Upper lobe of left lung (tissue), 6 donors: ENCODE measurements at regions not wholly inside any gene's neighbourhood (a gene's known extent, or its start where the extent isn't known, plus 50 kb on each side); places are given as distances from the start of the nearest gene placed in this dataset.

Experiments
- ATAC-seq, 2 donors: fragments of 200-7000 bp; cut with Tn5 transposase; one replicate each; pipeline ENCODE4 v1.9.1; 2022; ENCODE audit warnings: mild to moderate bottlenecking in 2 of 2, moderate library complexity in 2 of 2; ENCODE audit not compliant: low FRiP score in 2 of 2
- DNase-seq, 2 donors: peaks; one replicate each; pipeline ENCODE4 v3.0.0-alpha.2; 2019 to 2020
- H3K27ac ChIP-seq, 4 donors: fragments of 200-600 bp; sonication (generic); one replicate each; pipeline ENCODE4 v1.5.1; 2016 to 2019
- H3K27me3 ChIP-seq, 4 donors: fragments of 200-600 bp; sonication (generic); one replicate each; pipeline ENCODE4 v1.5.1; 2017 to 2019
- H3K36me3 ChIP-seq, 4 donors: fragments of 200-600 bp; sonication (generic); one replicate each; pipeline ENCODE4 v1.5.1; 2016 to 2019
- H3K4me1 ChIP-seq, 4 donors: fragments of 200-600 bp; sonication (generic); one replicate each; pipeline ENCODE4 v1.5.1; 2018 to 2019
- H3K4me3 ChIP-seq, 4 donors: fragments of 200-600 bp; sonication (generic); one replicate each; pipeline ENCODE4 v1.5.1; 2017 to 2019; ENCODE audit warnings: mild to moderate bottlenecking in 2 of 4, moderate library complexity in 1 of 4
- H3K9me3 ChIP-seq, 4 donors: fragments of 200-600 bp; sonication (generic); one replicate each; pipeline ENCODE4 v1.5.1; 2018 to 2019
- CTCF ChIP-seq, 6 experiments: fragments of 450-650 bp in 4 of 6; fragments of 200-600 bp in 2 of 6; sonication (generic) in 2 of 6; IDR thresholded peaks; one replicate each; pipeline ENCODE4 v1.5.1; 2016 to 2019; ENCODE audit warnings: antibody characterized with exemption in 6 of 6
- EP300 ChIP-seq, 4 donors: sonication (generic); formaldehyde crosslinking; IDR thresholded peaks; one replicate each; pipeline ENCODE4 v1.5.1; 2017; ENCODE audit warnings: antibody characterized with exemption in 4 of 4, control low read depth in 2 of 4
- POLR2A ChIP-seq, 4 donors: fragments of 450-650 bp; IDR thresholded peaks; one replicate each; pipeline ENCODE4 v1.5.1; 2016 to 2017; ENCODE audit warnings: antibody characterized with exemption in 4 of 4, mild to moderate bottlenecking in 2 of 4
- POLR2AphosphoS5 ChIP-seq, 2 donors: sonication (generic); formaldehyde crosslinking; IDR thresholded peaks; one replicate each; pipeline ENCODE4 v1.5.1; 2017; ENCODE audit warnings: antibody characterized with exemption in 2 of 2
- WGBS, 2 donors: methylation state at CpG; one replicate each; pipeline ENCODE4 v1.1.5; 2017 to 2018; 5-methylcytosine and 5-hydroxymethylcytosine counted together
- small RNA-seq, 4 donors: library from RNA; depleted of rRNA; stranded (forward); fragments of <200 nt; gene quantifications; one replicate each; pipeline ENCODE3, GENCODE V24; 2016
- donor health status: DM: no; HTN: no; CAD: no; lungs with moderate emphysema.
- donor health status: DM: no; HTN: yes; CAD: no; lungs with severe emphysema.

- DNase-seq: peak in 1 of 2 donors; percentile 79
- WGBS, 2 donors: 4 to 16% methylated on average over 16 to 25 of the region's 36 CpGs
- ATAC-seq: peak; percentile 5 to 39
Measured at GRCh38 chr15:31974855-31975829, 55.2 kb upstream of the CHRNA7 start.

GRCh38 chr15:31975830-31976229 lies 54.5 kb upstream of the CHRNA7 start:
- 90% methylated on average over 9 of the region's 9 CpGs; no CpG with 5 or more reads in 1 of the 2 donors for WGBS, 2 donors
- H3K4me1 ChIP-seq: peaks cover 5 to 10% (median 9%) of the 10 kb centered on the region in 4 donors
- DNase-seq (no peak), ATAC-seq (no peak)
- H3K27me3 ChIP-seq: no peaks in the 10 kb centered on the region
- H3K36me3 ChIP-seq: no peaks in the 10 kb centered on the region
- no peak overlapping the region for H3K4me3 ChIP-seq
- H3K27ac ChIP-seq: no peak overlapping the region
- TF ChIP-seq POLR2AphosphoS5 (IDR thresholded peaks at IDR 0.05): no peak
- no peak for TF ChIP-seq CTCF (IDR thresholded peaks at IDR 0.05)
- no peak for TF ChIP-seq POLR2A (IDR thresholded peaks at IDR 0.05)
- TF ChIP-seq EP300 (IDR thresholded peaks at IDR 0.05): no peak
- H3K9me3 ChIP-seq: no peaks in the 10 kb centered on the region

More at GRCh38 chr15:31974855-31975829, 55.2 kb upstream of the CHRNA7 start:
- H3K4me1 ChIP-seq: peaks cover 5 to 10% (median 9%) of the 10 kb centered on the region in 4 donors
- H3K27me3 ChIP-seq: no peaks in the 10 kb centered on the region
- H3K27ac ChIP-seq: no peak overlapping the region
- H3K9me3 ChIP-seq: no peaks in the 10 kb centered on the region
- H3K36me3 ChIP-seq: no peaks in the 10 kb centered on the region
- TF ChIP-seq POLR2AphosphoS5 (IDR thresholded peaks at IDR 0.05) (no peak), CTCF (IDR thresholded peaks at IDR 0.05) (peak in 5 of 6 experiments; percentile 36 to 51 (median 38)), EP300 (IDR thresholded peaks at IDR 0.05) (no peak), POLR2A (IDR thresholded peaks at IDR 0.05) (no peak)
- peak overlapping the region in 2 of 4 donors; percentile 15 to 17 for H3K4me3 ChIP-seq

DNA sequence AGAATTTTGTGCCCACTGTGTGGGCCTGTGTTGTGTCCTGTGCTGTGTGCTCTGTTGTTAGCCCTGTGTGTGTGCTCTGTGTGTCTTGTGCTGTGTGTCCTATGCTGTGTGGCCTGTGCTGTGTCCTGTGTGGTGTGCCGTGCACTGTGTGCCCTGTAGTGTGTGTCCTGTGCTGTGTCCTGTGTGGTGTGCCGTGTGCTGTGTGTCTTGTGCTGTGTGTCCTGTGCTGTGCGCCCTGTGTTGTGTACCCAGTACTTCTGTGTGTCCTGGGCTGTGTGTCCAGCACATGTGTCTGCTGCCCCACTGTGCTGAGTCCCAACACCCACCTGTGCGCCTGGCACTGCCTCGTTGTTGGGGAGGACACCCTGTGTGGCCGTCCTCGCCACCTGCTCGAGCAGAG lies 53.2 kb upstream of the CHRNA7 start:
- 52% methylated on average over 8 of the region's 8 CpGs; no CpG with 5 or more reads in 1 of the 2 donors for WGBS, 2 donors
- Histone ChIP-seq H3K27me3 (no peaks in the 10 kb centered on the region), H3K27ac (no peak overlapping the region), H3K4me1 (peaks cover 5 to 10% (median 9%) of the 10 kb centered on the region in 4 donors), H3K4me3 (no peak overlapping the region), H3K9me3 (no peaks in the 10 kb centered on the region), H3K36me3 (no peaks in the 10 kb centered on the region)
- no peak for ATAC-seq
- TF ChIP-seq CTCF (IDR thresholded peaks at IDR 0.05) (no peak), POLR2A (IDR thresholded peaks at IDR 0.05) (no peak), POLR2AphosphoS5 (IDR thresholded peaks at IDR 0.05) (no peak), EP300 (IDR thresholded peaks at IDR 0.05) (no peak)
- DNase-seq: peak in 1 of 2 donors; percentile 41

DNA sequence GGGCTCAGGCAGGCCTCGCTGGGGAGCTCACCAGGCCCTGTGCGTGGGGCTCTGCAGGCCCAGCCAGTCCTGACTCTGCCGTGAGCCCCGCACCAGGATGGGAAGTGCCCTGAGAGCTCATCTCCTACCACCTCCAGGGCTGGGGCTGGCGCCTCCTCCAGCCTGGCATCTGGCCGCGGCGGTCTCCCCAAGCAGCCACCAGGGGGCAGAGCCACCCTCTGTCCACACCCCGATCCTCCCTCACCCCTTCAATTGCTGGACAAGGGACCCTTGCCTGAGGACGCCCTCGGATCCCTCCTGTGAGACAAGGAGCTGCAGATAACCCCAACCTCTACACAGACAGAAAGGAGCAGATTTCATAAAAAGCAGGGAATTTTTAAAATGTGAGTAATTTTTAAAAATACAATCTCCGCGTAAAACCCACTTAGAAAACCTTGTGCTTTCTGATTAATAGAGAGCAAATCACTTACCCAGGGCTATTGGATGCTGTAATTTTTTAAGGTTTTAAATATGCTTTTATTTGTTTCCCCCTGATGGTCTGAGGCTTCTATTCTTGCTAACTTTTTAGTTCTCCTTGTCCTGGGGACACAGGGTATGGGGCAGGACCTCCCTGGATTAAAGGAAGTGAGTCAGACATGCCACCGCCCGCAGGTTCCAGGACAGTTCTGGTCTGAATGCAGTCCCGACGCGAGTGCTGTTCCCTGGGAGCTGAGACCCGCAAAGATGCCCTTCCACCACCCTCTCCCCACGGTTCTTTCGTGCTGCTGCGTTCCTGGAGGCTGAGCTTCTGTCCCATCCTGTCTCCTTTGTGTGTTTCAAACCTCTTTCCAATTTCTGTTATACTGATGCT lies 52.3 kb upstream of the CHRNA7 start:
- ATAC-seq (peak; percentile 69), DNase-seq (peak; percentile 45 to 90)
- Histone ChIP-seq H3K4me3 (no peak overlapping the region), H3K27me3 (no peaks in the 10 kb centered on the region), H3K36me3 (no peaks in the 10 kb centered on the region), H3K27ac (no peak overlapping the region), H3K4me1 (peaks cover 5 to 10% (median 9%) of the 10 kb centered on the region in 4 donors), H3K9me3 (no peaks in the 10 kb centered on the region)
- 23 to 32% methylated on average over 17 to 20 of the region's 22 CpGs for WGBS, 2 donors
- no peak for TF ChIP-seq POLR2A (IDR thresholded peaks at IDR 0.05)
- peak; percentile 59 to 82 (median 72) for TF ChIP-seq CTCF (IDR thresholded peaks at IDR 0.05)
- TF ChIP-seq EP300 (IDR thresholded peaks at IDR 0.05): no peak

Small RNAs in the stretch of these regions (small RNA-seq; reads per million reads assigned to genes)
- gene AC026951.2 (0 reads per million in 4 donors), gene RF00425 (0 reads per million in 4 donors)
